ENCODE measurements at regions not wholly inside any gene's neighbourhood (a gene's known extent, or its start where the extent isn't known, plus 50 kb on each side); places are given as distances from the start of the nearest gene placed in this dataset.
"Not testable (repeated sequence)": the region's sequence is repeated elsewhere in the genome, so short reads cannot be mapped to it uniquely, and the experiment has no call there.

- H3K27ac Mint-ChIP-seq, result no peak overlapping the region
- H3K4me1 Mint-ChIP-seq (ENCODE audit: low read depth in 2 of 2), result no peaks in the 10 kb centered on the region
- H3K27me3 Mint-ChIP-seq, result no peaks in the 10 kb centered on the region
Observed at GRCh38 chr9:13026956-13027355, 252.1 kb downstream of the LURAP1L start.

DNA sequence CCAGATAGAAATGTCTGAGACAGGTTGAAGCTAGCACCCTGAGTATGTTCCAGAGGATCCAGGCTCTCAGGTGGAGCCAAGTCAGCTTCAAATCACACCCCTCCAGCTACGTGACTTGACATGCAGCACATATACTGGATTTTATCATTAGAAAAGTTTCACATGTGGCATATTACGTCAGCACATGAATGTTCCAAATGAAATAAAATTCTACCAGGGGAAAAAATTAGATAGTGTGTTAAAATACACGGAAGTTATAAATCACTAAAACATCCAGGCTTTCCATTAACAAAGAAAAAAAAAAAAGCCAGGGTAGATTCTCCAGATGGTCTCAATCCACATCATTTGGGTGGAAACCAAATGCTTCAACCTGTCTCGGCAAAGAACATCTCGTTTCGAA, 251.6 kb downstream of the MPDZ start:
- no peak for ATAC-seq (replicated peaks)
- no peak overlapping the region for H3K4me3 Mint-ChIP-seq
- H3K9me3 Mint-ChIP-seq, result peaks cover 9 to 17% of the 10 kb centered on the region in 2 donors
- DNase-seq, result no peak
- H3K27me3 Mint-ChIP-seq, result no peaks in the 10 kb centered on the region
- no peaks in the 10 kb centered on the region for H3K4me1 Mint-ChIP-seq (ENCODE audit: low read depth in 2 of 2)
- H3K36me3 Mint-ChIP-seq (ENCODE audit: insufficient read depth), result no peaks in the 10 kb centered on the region
- H3K27ac Mint-ChIP-seq, result no peak overlapping the region

More at GRCh38 chr9:13026956-13027355, 252.1 kb downstream of the LURAP1L start:
- ATAC-seq (replicated peaks) (no peak), DNase-seq (no peak)
- H3K4me3 Mint-ChIP-seq, result no peak overlapping the region
- peaks cover 13 to 17% of the 10 kb centered on the region in 2 donors for H3K9me3 Mint-ChIP-seq
- H3K36me3 Mint-ChIP-seq (ENCODE audit: insufficient read depth), result no peaks in the 10 kb centered on the region

DNA sequence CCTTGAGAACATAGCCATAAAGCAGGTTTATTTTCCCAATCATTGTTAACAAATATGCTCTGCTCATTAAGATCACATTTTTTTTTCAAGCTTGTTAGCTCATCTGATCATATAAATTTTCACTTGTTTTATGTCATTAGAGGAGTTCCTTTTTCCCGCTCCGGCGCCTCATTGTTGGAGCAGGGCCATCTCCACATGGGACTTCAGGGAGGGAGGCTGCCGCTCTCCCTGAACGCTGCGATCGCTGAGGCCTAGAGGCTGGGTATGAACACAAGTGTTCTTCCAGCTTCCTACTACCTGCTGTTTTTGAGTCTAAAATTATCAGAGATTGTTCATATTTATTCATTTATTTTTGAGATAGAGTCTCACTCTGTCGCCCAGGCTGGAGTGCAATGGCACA, 246.9 kb downstream of the MPDZ start:
- Mint-ChIP-seq H3K4me1 (ENCODE audit: low read depth in 2 of 2) (no peaks in the 10 kb centered on the region), H3K36me3 (ENCODE audit: insufficient read depth) (no peaks in the 10 kb centered on the region), H3K9me3 (peaks cover 6 to 12% of the 10 kb centered on the region in 2 donors), H3K27me3 (no peaks in the 10 kb centered on the region), H3K4me3 (no peak overlapping the region), H3K27ac (no peak overlapping the region)
- DNase-seq (no peak), ATAC-seq (replicated peaks) (no peak)

DNA sequence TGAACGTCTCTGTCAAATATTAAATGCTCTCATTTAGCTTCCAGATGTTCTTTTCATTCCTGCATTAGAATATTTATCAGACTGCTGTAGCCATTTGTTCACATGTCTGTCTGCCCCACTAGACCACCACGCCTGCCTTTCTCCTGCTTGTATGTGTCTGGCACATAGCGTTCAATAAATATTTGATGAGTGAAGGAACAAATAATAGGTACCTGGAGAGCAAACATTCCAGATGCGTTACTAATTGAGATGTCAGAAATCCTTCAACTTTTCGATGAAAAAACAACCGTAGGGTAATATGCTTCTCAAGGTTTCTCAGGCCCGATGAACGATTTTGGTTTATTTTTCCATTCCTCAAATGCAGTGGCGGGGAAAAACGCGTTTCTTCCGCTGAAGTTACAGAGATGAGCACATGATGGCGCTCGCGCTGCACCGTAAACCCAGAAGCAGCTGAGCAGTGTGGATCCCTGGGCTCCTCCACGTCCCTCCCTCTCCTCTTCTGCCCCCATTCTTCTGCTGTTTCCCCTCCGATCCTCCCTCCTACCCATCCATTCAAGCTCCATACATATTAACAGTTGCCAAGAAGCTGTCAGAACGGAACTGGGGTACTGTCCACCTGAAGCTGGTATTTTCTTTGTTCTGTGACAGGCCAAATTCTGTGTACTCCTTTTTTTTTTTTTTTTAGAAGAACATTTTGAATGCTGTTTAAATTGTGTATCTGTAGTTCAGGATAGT, 245.4 kb downstream of the MPDZ start:
- no peak for DNase-seq
- no peaks in the 10 kb centered on the region for H3K36me3 Mint-ChIP-seq (ENCODE audit: insufficient read depth)
- H3K9me3 Mint-ChIP-seq, result peaks cover 6 to 12% of the 10 kb centered on the region in 2 donors
- H3K4me1 Mint-ChIP-seq (ENCODE audit: low read depth in 2 of 2), result no peaks in the 10 kb centered on the region
- no peaks in the 10 kb centered on the region for H3K27me3 Mint-ChIP-seq
- ATAC-seq (replicated peaks), result no peak
- no peak overlapping the region for H3K27ac Mint-ChIP-seq
- H3K4me3 Mint-ChIP-seq, result no peak overlapping the region

- Mint-ChIP-seq H3K9me3 (peaks cover 6 to 12% of the 10 kb centered on the region in 2 donors), H3K36me3 (ENCODE audit: insufficient read depth) (no peaks in the 10 kb centered on the region), H3K4me1 (ENCODE audit: low read depth in 2 of 2) (no peaks in the 10 kb centered on the region), H3K27ac (no peak overlapping the region), H3K27me3 (no peaks in the 10 kb centered on the region), H3K4me3 (no peak overlapping the region)
- no peak for ATAC-seq (replicated peaks)
- no peak for DNase-seq
Observed at GRCh38 chr9:13034694-13035002, 244.8 kb downstream of the MPDZ start.

GRCh38 chr9:13035822-13036221, 243.7 kb downstream of the MPDZ start:
- H3K27me3 Mint-ChIP-seq, result no peaks in the 10 kb centered on the region
- H3K36me3 Mint-ChIP-seq (ENCODE audit: insufficient read depth), result no peaks in the 10 kb centered on the region
- H3K9me3 Mint-ChIP-seq, result peaks cover 0 to 2% of the 10 kb centered on the region in 2 donors
- H3K27ac Mint-ChIP-seq, result no peak overlapping the region
- ATAC-seq (replicated peaks), result no peak
- no peaks in the 10 kb centered on the region for H3K4me1 Mint-ChIP-seq (ENCODE audit: low read depth in 2 of 2)
- DNase-seq, result no peak
- H3K4me3 Mint-ChIP-seq, result no peak overlapping the region

GRCh38 chr9:13037808-13038207, 241.7 kb downstream of the MPDZ start:
- H3K27ac Mint-ChIP-seq; H3K9me3 Mint-ChIP-seq; H3K4me1 Mint-ChIP-seq (ENCODE audit: low read depth in 2 of 2); ATAC-seq (replicated peaks); H3K27me3 Mint-ChIP-seq; H3K36me3 Mint-ChIP-seq (ENCODE audit: insufficient read depth); H3K4me3 Mint-ChIP-seq; DNase-seq: not testable (repeated sequence)

DNA sequence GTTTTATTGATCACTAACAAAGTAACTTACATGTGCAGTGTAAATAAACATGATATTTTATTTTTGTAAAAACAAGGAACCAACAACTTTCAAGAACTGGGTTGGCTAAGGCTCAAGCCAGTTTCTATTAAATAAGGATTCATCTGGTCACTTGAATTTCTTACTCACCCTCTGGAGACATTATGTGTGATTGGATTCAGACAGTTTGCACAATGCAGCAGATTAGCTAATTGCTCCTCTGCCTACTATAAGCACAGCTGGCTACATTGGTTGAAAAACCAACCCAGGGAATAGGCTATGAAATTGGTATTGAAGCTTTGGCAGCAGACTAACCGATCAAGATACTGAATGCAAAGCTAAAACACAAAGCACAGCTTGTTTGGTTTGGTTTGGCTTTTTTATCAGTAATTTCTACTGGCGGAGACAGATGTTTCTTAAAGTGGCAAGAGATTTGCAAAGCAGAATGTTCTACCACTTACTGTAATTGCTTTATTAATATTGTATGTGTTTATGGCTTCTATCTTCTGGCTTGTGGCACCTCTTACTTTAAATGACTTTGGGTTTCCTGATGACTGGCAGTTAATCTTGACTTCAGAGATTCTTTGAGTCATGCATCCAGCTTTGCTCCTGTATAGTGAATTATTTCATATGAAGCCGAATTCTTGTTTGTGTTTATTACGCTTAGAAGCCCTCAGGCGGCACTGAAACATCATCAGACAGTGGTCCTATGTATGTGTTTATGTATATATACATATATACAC, 231.5 kb downstream of the MPDZ start:
- Mint-ChIP-seq H3K27me3 (no peaks in the 10 kb centered on the region), H3K9me3 (peaks cover 16% of the 10 kb centered on the region in 2 donors), H3K27ac (no peak overlapping the region), H3K4me3 (no peak overlapping the region), H3K36me3 (ENCODE audit: insufficient read depth) (no peaks in the 10 kb centered on the region), H3K4me1 (ENCODE audit: low read depth in 2 of 2) (no peaks in the 10 kb centered on the region)
- DNase-seq, result no peak
- no peak for ATAC-seq (replicated peaks)

- DNase-seq (no peak), ATAC-seq (replicated peaks) (no peak)
- Mint-ChIP-seq H3K4me1 (ENCODE audit: low read depth in 2 of 2) (no peaks in the 10 kb centered on the region), H3K4me3 (no peak overlapping the region), H3K27ac (no peak overlapping the region), H3K9me3 (peaks cover 16 to 19% of the 10 kb centered on the region in 2 donors), H3K36me3 (ENCODE audit: insufficient read depth) (no peaks in the 10 kb centered on the region), H3K27me3 (no peaks in the 10 kb centered on the region)
Observed at GRCh38 chr9:13049223-13049622, 230.3 kb downstream of the MPDZ start.

GRCh38 chr9:13053504-13053903, 226.0 kb downstream of the MPDZ start:
- DNase-seq, result no peak
- Mint-ChIP-seq H3K4me1 (ENCODE audit: low read depth in 2 of 2) (no peaks in the 10 kb centered on the region), H3K27me3 (no peaks in the 10 kb centered on the region), H3K27ac (no peak overlapping the region), H3K4me3 (no peak overlapping the region), H3K36me3 (ENCODE audit: insufficient read depth) (no peaks in the 10 kb centered on the region), H3K9me3 (peaks cover 11 to 15% of the 10 kb centered on the region in 2 donors)
- no peak for ATAC-seq (replicated peaks)

DNA sequence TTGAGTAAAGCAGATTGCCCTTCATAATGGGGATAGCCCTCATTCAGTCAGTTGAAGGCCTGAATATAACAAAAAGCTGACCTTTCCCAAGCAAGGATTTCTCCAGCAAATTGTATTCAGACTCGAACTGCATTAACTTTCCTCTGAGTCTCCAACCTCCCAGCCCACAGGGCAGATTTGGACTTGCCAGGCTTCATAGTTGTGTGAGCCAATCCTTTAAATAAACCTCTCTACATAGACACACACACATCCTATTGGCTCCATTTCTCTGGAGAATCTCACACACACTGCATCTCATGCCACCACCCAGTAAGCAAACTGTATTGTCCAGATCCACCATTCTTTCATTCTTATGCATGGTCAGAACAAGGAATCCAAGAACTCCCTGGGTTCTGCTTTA, 225.1 kb downstream of the MPDZ start:
- Mint-ChIP-seq H3K27me3 (no peaks in the 10 kb centered on the region), H3K4me3 (no peak overlapping the region), H3K4me1 (ENCODE audit: low read depth in 2 of 2) (no peaks in the 10 kb centered on the region), H3K36me3 (ENCODE audit: insufficient read depth) (no peaks in the 10 kb centered on the region), H3K27ac (no peak overlapping the region), H3K9me3 (peaks cover 11 to 15% of the 10 kb centered on the region in 2 donors)
- ATAC-seq (replicated peaks) (no peak), DNase-seq (no peak)
